NCI-H1694 (cell line): ENCODE measurements at regions not wholly inside any gene's neighbourhood (a gene's known extent, or its start where the extent isn't known, plus 50 kb on each side); places are given as distances from the start of the nearest gene placed in this dataset.
"Not testable (repeated sequence)": the region's sequence is repeated elsewhere in the genome, so short reads cannot be mapped to it uniquely, and the experiment has no call there.

Source experiments
- DNase-seq: peaks from one replicate; lab custom pipeline; 2025; lab: John Stamatoyannopoulos, UW

GRCh38 chr1:25131794-25132193 is 100.5 kb downstream of the SYF2 start:
- DNase-seq: no peak

GRCh38 chr1:25130895-25131294 is 101.4 kb downstream of the SYF2 start:
- no peak for DNase-seq

GRCh38 chr1:25129380-25129779 is 102.9 kb downstream of the SYF2 start:
- DNase-seq: no peak

GRCh38 chr1:25128121-25128621 is 104.1 kb downstream of the SYF2 start:
- no peak for DNase-seq

GRCh38 chr1:25126562-25126961 is 105.7 kb downstream of the SYF2 start:
- no peak for DNase-seq

- no peak for DNase-seq
These were observed 108.8 kb downstream of the SYF2 start for GRCh38 chr1:25123551-25123950.

GRCh38 chr1:25122747-25123146 is 109.6 kb downstream of the SYF2 start:
- DNase-seq: no peak

- DNase-seq: no peak
These were observed 112.0 kb downstream of the SYF2 start for GRCh38 chr1:25120281-25120680.

GRCh38 chr1:25118546-25118945 is 113.8 kb downstream of the SYF2 start:
- no peak for DNase-seq

- DNase-seq: no peak
These were observed 115.0 kb downstream of the SYF2 start for GRCh38 chr1:25117233-25117823.

- no peak for DNase-seq
These were observed 115.5 kb downstream of the SYF2 start for GRCh38 chr1:25116832-25117231.

GRCh38 chr1:25116117-25116516 is 116.2 kb downstream of the SYF2 start:
- DNase-seq: not testable (repeated sequence)

GRCh38 chr1:25113731-25114130 is 118.6 kb downstream of the SYF2 start:
- DNase-seq: no peak

GRCh38 chr1:25113086-25113485 is 119.2 kb downstream of the SYF2 start:
- DNase-seq: no peak

- DNase-seq: no peak
These were observed 119.9 kb downstream of the SYF2 start for GRCh38 chr1:25112400-25112799.

GRCh38 chr1:25111706-25112105 is 120.6 kb downstream of the SYF2 start:
- no peak for DNase-seq

- no peak for DNase-seq
These were observed 121.8 kb downstream of the SYF2 start for GRCh38 chr1:25110485-25110884.

GRCh38 chr1:25110036-25110435 is 122.3 kb downstream of the SYF2 start:
- DNase-seq: no peak

GRCh38 chr1:25109531-25109951 is 122.8 kb downstream of the SYF2 start:
- no peak for DNase-seq

- no peak for DNase-seq
These were observed 124.7 kb downstream of the SYF2 start for GRCh38 chr1:25107643-25108010.

- DNase-seq: no peak
These were observed 125.2 kb downstream of the SYF2 start for GRCh38 chr1:25106976-25107642.

- no peak for DNase-seq
These were observed 126.0 kb downstream of the SYF2 start for GRCh38 chr1:25106352-25106751.

- DNase-seq: no peak
These were observed 126.5 kb downstream of the SYF2 start for GRCh38 chr1:25105836-25106235.
